ENCODE measurements at regions not wholly inside any gene's neighbourhood (a gene's known extent, or its start where the extent isn't known, plus 50 kb on each side); places are given as distances from the start of the nearest gene placed in this dataset.

GRCh38 chr20:16641511-16642023 lies 68.3 kb upstream of the KIF16B start:
- H3K4me1 Mint-ChIP-seq, result no peaks in the 10 kb centered on the region
- H3K27me3 Mint-ChIP-seq, result peaks cover 12% of the 10 kb centered on the region
- POLR2A ChIA-PET, result no interaction called here
- no peak for DNase-seq
- no peaks in the 10 kb centered on the region for H3K36me3 Mint-ChIP-seq (ENCODE audit: low read depth)
- CTCF ChIA-PET, result no interaction called here
- H3K4me3 Mint-ChIP-seq, result no peak overlapping the region
- H3K27ac Mint-ChIP-seq, result no peak overlapping the region
- H3K9me3 Mint-ChIP-seq, result no peaks in the 10 kb centered on the region

DNA sequence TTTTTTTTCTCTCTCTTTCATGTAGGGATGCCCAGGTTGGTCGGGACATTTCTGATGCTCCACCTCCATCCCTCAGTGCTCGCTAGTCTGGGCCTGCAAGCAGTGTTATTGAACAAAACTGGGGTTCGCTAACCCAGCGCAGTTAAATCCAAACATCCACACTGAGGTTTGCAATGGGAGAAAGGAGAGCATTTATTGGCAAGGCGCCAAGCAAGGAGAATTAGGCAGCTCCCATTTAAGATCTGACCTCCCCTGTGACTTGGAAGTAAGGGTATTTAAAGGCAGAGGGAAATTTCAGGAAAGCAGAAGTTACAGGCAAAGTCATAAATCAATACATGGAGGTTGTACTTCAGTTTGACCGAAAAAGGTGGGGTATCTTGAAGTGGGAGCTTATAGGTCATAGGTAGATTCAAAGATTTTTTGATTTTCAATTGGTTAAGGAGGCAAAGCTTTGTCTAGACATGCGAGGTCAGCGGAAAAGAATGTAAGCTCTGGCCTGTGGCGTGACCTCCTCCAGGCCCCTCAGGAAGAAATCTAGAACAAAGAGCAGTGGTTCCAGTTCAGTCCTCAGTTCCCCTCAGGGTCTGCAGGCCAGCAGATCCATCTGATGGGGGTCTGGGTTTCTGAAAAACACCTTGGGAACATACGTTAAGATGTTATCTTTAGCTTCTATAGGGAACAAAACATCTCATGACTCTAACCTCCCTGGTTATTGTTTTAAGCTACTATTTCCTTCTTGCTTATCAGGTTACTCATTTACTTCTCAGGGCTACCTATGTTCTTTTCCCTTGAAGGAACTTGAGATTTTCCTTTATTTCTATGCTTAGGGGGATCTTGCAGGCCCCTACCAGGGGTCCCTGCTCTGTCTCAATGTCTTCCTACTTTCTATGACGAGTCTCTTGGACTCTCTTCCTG lies 66.0 kb upstream of the KIF16B start:
- Mint-ChIP-seq H3K27ac (no peak overlapping the region), H3K36me3 (ENCODE audit: low read depth) (no peaks in the 10 kb centered on the region), H3K9me3 (no peaks in the 10 kb centered on the region), H3K4me1 (no peaks in the 10 kb centered on the region), H3K27me3 (peaks cover 4% of the 10 kb centered on the region), H3K4me3 (no peak overlapping the region)
- DNase-seq, result no peak
- POLR2A ChIA-PET, result no interaction called here
- CTCF ChIA-PET, result no interaction called here

- no peaks in the 10 kb centered on the region for H3K9me3 Mint-ChIP-seq
- H3K4me1 Mint-ChIP-seq, result no peaks in the 10 kb centered on the region
- peaks cover 4% of the 10 kb centered on the region for H3K27me3 Mint-ChIP-seq
- no peak overlapping the region for H3K27ac Mint-ChIP-seq
- no peak overlapping the region for H3K4me3 Mint-ChIP-seq
- no peak for DNase-seq
- ChIA-PET POLR2A (no interaction called here), CTCF (no interaction called here)
- H3K36me3 Mint-ChIP-seq (ENCODE audit: low read depth), result no peaks in the 10 kb centered on the region
Observed at GRCh38 chr20:16637797-16638196, 64.5 kb upstream of the KIF16B start.

DNA sequence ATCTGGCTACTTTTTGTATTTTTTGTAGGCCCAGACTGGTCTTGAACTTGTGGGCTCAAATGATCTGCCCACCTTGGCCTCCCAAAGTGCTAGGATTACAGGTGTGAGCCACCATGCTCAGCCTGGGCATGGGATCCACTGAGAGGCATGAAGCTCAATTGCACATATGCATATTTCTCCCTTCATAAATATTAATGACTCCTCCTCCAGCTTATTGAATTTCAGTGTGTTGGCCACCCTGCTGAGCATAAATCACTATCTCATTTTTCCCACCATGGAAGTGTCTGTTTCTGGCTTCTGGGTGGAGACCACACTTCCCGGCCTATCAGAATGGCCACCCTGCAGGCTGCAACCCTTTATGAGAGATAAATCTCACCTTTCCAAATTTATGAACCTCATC lies 53.6 kb upstream of the KIF16B start:
- ChIA-PET POLR2A (no interaction called here), CTCF (no interaction called here)
- Mint-ChIP-seq H3K27ac (no peak overlapping the region), H3K4me1 (no peaks in the 10 kb centered on the region), H3K36me3 (ENCODE audit: low read depth) (no peaks in the 10 kb centered on the region), H3K4me3 (no peak overlapping the region), H3K27me3 (no peaks in the 10 kb centered on the region), H3K9me3 (no peaks in the 10 kb centered on the region)
- no peak for DNase-seq

DNA sequence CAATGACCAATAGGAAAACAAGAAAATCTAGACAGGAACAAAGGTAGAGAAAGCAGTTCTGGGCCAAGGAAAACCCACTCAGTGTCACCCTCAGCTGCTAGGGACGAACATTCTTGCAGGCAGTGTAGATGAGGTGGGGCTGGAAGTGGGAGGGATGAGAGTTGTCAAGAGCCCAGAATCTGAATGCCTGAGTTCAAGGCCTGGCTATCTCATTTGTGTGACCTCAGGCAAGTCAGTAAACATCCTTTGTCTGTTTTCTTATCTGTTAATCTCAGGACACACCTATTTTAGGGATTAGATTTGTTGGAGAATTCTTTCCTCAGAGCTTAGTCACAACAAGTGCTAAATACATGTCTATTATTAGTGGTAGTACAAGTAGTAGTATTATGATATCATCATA lies 50.9 kb upstream of the KIF16B start:
- POLR2A ChIA-PET, result no interaction called here
- no peaks in the 10 kb centered on the region for H3K27me3 Mint-ChIP-seq
- H3K4me3 Mint-ChIP-seq, result no peak overlapping the region
- CTCF ChIA-PET, result no interaction called here
- DNase-seq, result no peak
- H3K27ac Mint-ChIP-seq, result no peak overlapping the region
- no peaks in the 10 kb centered on the region for H3K4me1 Mint-ChIP-seq
- H3K36me3 Mint-ChIP-seq (ENCODE audit: low read depth), result no peaks in the 10 kb centered on the region
- H3K9me3 Mint-ChIP-seq, result no peaks in the 10 kb centered on the region

Data from activated CD4-positive, alpha-beta T cell treated with anti-CD3 and anti-CD28 coated beads, Interleukin-2, amount 10 ng/mL, durations not matched to agents 7 days and 5 days (primary cell).